ENCODE measurements at regions not wholly inside any gene's neighbourhood (a gene's known extent, or its start where the extent isn't known, plus 50 kb on each side); places are given as distances from the start of the nearest gene placed in this dataset.

GRCh38 chr2:62339413-62339812, 143.5 kb downstream of the B3GNT2 start:
- H3K36me3 ChIP-seq, result no peaks in the 10 kb centered on the region
- H3K27ac ChIP-seq, result no peak overlapping the region
- intact Hi-C loops (cut with DNase I; ENCODE audit: low total_unique reads), result no loop called here
- DNase-seq (ENCODE audit: low spot score in 2 of 2), result no peak
- TF ChIP-seq CTCF (IDR thresholded peaks at IDR 0.05) (no peak), POLR2A (IDR thresholded peaks at IDR 0.05) (no peak), POLR2AphosphoS5 (IDR thresholded peaks at IDR 0.05) (no peak)
- no peaks in the 10 kb centered on the region for H3K9me3 ChIP-seq
- no peaks in the 10 kb centered on the region for H3K4me1 ChIP-seq
- no peak overlapping the region for H3K4me3 ChIP-seq
- H3K27me3 ChIP-seq, result no peaks in the 10 kb centered on the region

- intact Hi-C loops (cut with DNase I; ENCODE audit: low total_unique reads), result no loop called here
- no peaks in the 10 kb centered on the region for H3K36me3 ChIP-seq
- DNase-seq (ENCODE audit: low spot score in 2 of 2), result no peak
- no peaks in the 10 kb centered on the region for H3K4me1 ChIP-seq
- H3K4me3 ChIP-seq, result no peak overlapping the region
- no peak overlapping the region for H3K27ac ChIP-seq
- H3K9me3 ChIP-seq, result no peaks in the 10 kb centered on the region
- no peak for TF ChIP-seq CTCF (IDR thresholded peaks at IDR 0.05)
- no peak for TF ChIP-seq POLR2AphosphoS5 (IDR thresholded peaks at IDR 0.05)
- TF ChIP-seq POLR2A (IDR thresholded peaks at IDR 0.05), result no peak
- H3K27me3 ChIP-seq, result no peaks in the 10 kb centered on the region
Observed at GRCh38 chr2:62338111-62338510, 142.2 kb downstream of the B3GNT2 start.

GRCh38 chr2:62337403-62337802, 141.5 kb downstream of the B3GNT2 start:
- H3K27me3 ChIP-seq, result no peaks in the 10 kb centered on the region
- no peaks in the 10 kb centered on the region for H3K36me3 ChIP-seq
- no peak for TF ChIP-seq POLR2A (IDR thresholded peaks at IDR 0.05)
- H3K27ac ChIP-seq, result no peak overlapping the region
- no peak overlapping the region for H3K4me3 ChIP-seq
- intact Hi-C loops (cut with DNase I; ENCODE audit: low total_unique reads), result no loop called here
- H3K9me3 ChIP-seq, result no peaks in the 10 kb centered on the region
- no peaks in the 10 kb centered on the region for H3K4me1 ChIP-seq
- no peak for DNase-seq (ENCODE audit: low spot score in 2 of 2)

GRCh38 chr2:62335612-62336011, 139.7 kb downstream of the B3GNT2 start:
- no peaks in the 10 kb centered on the region for H3K27me3 ChIP-seq
- no peaks in the 10 kb centered on the region for H3K9me3 ChIP-seq
- DNase-seq (ENCODE audit: low spot score in 2 of 2), result no peak
- intact Hi-C loops (cut with DNase I; ENCODE audit: low total_unique reads), result no loop called here
- H3K36me3 ChIP-seq, result no peaks in the 10 kb centered on the region
- H3K27ac ChIP-seq, result no peak overlapping the region
- no peaks in the 10 kb centered on the region for H3K4me1 ChIP-seq
- no peak for TF ChIP-seq CTCF (IDR thresholded peaks at IDR 0.05)
- TF ChIP-seq POLR2A (IDR thresholded peaks at IDR 0.05), result no peak
- no peak for TF ChIP-seq POLR2AphosphoS5 (IDR thresholded peaks at IDR 0.05)
- H3K4me3 ChIP-seq, result no peak overlapping the region

- intact Hi-C loops (cut with DNase I; ENCODE audit: low total_unique reads), result no loop called here
- Histone ChIP-seq H3K4me1 (no peaks in the 10 kb centered on the region), H3K36me3 (no peaks in the 10 kb centered on the region), H3K27ac (no peak overlapping the region), H3K4me3 (no peak overlapping the region), H3K9me3 (no peaks in the 10 kb centered on the region), H3K27me3 (no peaks in the 10 kb centered on the region)
- no peak for TF ChIP-seq POLR2A (IDR thresholded peaks at IDR 0.05)
- no peak for TF ChIP-seq CTCF (IDR thresholded peaks at IDR 0.05)
- no peak for TF ChIP-seq POLR2AphosphoS5 (IDR thresholded peaks at IDR 0.05)
- DNase-seq (ENCODE audit: low spot score in 2 of 2), result no peak
Observed at GRCh38 chr2:62334440-62335058, 138.6 kb downstream of the B3GNT2 start.

- H3K27ac ChIP-seq, result no peak overlapping the region
Observed at GRCh38 chr2:62334009-62334408, 138.1 kb downstream of the B3GNT2 start.

More at GRCh38 chr2:62334009-62334408, 138.1 kb downstream of the B3GNT2 start:
- intact Hi-C loops (cut with DNase I; ENCODE audit: low total_unique reads), result no loop called here
- Histone ChIP-seq H3K4me1 (no peaks in the 10 kb centered on the region), H3K27me3 (no peaks in the 10 kb centered on the region), H3K4me3 (no peak overlapping the region), H3K36me3 (no peaks in the 10 kb centered on the region), H3K9me3 (no peaks in the 10 kb centered on the region)
- TF ChIP-seq POLR2A (IDR thresholded peaks at IDR 0.05) (no peak), CTCF (IDR thresholded peaks at IDR 0.05) (no peak), POLR2AphosphoS5 (IDR thresholded peaks at IDR 0.05) (no peak)
- DNase-seq (ENCODE audit: low spot score in 2 of 2), result no peak

All from breast epithelium (tissue), 4 donors.